ENCODE measurements at regions not wholly inside any gene's neighbourhood (a gene's known extent, or its start where the extent isn't known, plus 50 kb on each side); places are given as distances from the start of the nearest gene placed in this dataset.

DNA sequence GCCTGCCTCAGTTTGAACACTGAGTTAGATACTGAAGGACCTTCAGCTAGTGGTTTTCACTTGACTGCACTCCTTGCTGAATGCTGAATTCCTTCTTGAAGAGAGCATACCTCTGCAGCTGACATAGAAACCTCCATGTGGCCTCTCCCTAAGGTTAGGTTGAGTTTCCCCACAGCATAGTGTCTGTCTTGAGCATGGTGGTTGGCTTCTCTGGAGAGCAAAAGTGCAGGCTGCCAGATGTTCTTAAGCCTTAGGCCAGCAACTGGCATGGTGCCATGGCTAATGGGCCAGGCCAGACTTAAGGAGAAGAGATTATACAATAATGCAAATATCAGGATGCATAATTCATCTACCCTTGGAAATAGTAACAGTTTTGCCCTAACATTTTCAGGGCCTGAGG lies 545.6 kb upstream of the ZNF385D start:
- H3K79me1 ChIP-seq (ENCODE audit: low read depth, low read length): no peaks in the 10 kb centered on the region
- no peak overlapping the region for H2BK12ac ChIP-seq (ENCODE audit: low read length)
- H3K4me1 ChIP-seq (ENCODE audit: control insufficient read depth in 2 of 2, insufficient read depth in 1 of 2, low read depth in 1 of 2, low read length in 2 of 2): no peaks in the 10 kb centered on the region
- no peaks in the 10 kb centered on the region for H3K27me3 ChIP-seq (ENCODE audit: control insufficient read depth in 3 of 3, insufficient read depth in 3 of 3, low read depth in 1 of 3, low read length in 3 of 3)
- no peak overlapping the region for H2BK5ac ChIP-seq (ENCODE audit: low read length)
- no peak overlapping the region for H3K4me3 ChIP-seq (ENCODE audit: low read length in 2 of 2)
- no peak overlapping the region for H2BK15ac ChIP-seq (ENCODE audit: low read length)
- no peak overlapping the region for H3K9ac ChIP-seq (ENCODE audit: low read depth, low read length, poor library complexity)
- no peaks in the 10 kb centered on the region for H3K9me3 ChIP-seq (replicated peaks in 1 of 2; ENCODE audit: control insufficient read depth in 2 of 2, insufficient read depth in 1 of 2, low read depth in 1 of 2, low read length in 2 of 2)
- H4K8ac ChIP-seq (ENCODE audit: low read depth, low read length): no peak overlapping the region
- no peak overlapping the region for H4K91ac ChIP-seq (ENCODE audit: low read depth, low read length, poor library complexity)
- no peak overlapping the region for H2AFZ ChIP-seq (ENCODE audit: low read length)
- H3K4me2 ChIP-seq (ENCODE audit: insufficient read depth, low read length, poor library complexity, severe bottlenecking): no peak overlapping the region
- H3K18ac ChIP-seq (ENCODE audit: low read length): no peak overlapping the region
- no peak overlapping the region for H3K14ac ChIP-seq (ENCODE audit: low read length)
- no peak overlapping the region for H2AK5ac ChIP-seq (ENCODE audit: low read depth, low read length)
- H3K23ac ChIP-seq (ENCODE audit: low read depth, low read length, poor library complexity): no peak overlapping the region
- H3K4ac ChIP-seq (ENCODE audit: low read length): no peak overlapping the region
- no peaks in the 10 kb centered on the region for H3K36me3 ChIP-seq (replicated peaks in 1 of 2; ENCODE audit: control insufficient read depth in 2 of 2, insufficient read depth in 2 of 2, low read length in 2 of 2)
- no peak overlapping the region for H2BK120ac ChIP-seq (ENCODE audit: low read depth, low read length)
- no peak for DNase-seq (ENCODE audit: low spot score)
- no peak overlapping the region for H3K27ac ChIP-seq (replicated peaks; ENCODE audit: low read length)

DNA sequence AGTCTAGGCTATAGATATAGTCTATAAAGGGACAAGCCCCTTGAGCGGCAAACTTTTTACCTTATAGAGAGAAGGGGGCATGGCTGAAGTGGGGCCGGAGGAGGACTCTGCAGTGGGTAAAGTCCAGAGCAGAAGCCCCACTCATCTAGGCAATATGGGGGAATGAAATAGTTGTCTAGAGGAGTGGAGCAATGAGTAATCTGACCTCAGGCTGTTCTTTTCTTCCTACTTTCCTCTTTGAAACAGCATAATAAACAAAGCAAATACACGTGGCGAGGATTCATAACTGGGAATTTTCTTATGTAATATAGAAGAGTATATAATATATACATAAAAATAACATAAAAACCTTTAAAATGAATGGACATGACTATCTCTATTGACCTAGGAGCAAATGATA lies 546.4 kb upstream of the ZNF385D start:
- H3K18ac ChIP-seq (ENCODE audit: low read length): no peak overlapping the region
- no peak overlapping the region for H3K4me2 ChIP-seq (ENCODE audit: insufficient read depth, low read length, poor library complexity, severe bottlenecking)
- H4K8ac ChIP-seq (ENCODE audit: low read depth, low read length): no peak overlapping the region
- H2AK5ac ChIP-seq (ENCODE audit: low read depth, low read length): no peak overlapping the region
- no peaks in the 10 kb centered on the region for H3K4me1 ChIP-seq (ENCODE audit: control insufficient read depth in 2 of 2, insufficient read depth in 1 of 2, low read depth in 1 of 2, low read length in 2 of 2)
- H3K36me3 ChIP-seq (replicated peaks in 1 of 2; ENCODE audit: control insufficient read depth in 2 of 2, insufficient read depth in 2 of 2, low read length in 2 of 2): no peaks in the 10 kb centered on the region
- no peaks in the 10 kb centered on the region for H3K27me3 ChIP-seq (ENCODE audit: control insufficient read depth in 3 of 3, insufficient read depth in 3 of 3, low read depth in 1 of 3, low read length in 3 of 3)
- H2AFZ ChIP-seq (ENCODE audit: low read length): no peak overlapping the region
- no peak for DNase-seq (ENCODE audit: low spot score)
- H2BK15ac ChIP-seq (ENCODE audit: low read length): no peak overlapping the region
- H3K27ac ChIP-seq (replicated peaks; ENCODE audit: low read length): no peak overlapping the region
- H3K9ac ChIP-seq (ENCODE audit: low read depth, low read length, poor library complexity): no peak overlapping the region
- no peak overlapping the region for H3K4ac ChIP-seq (ENCODE audit: low read length)
- H2BK12ac ChIP-seq (ENCODE audit: low read length): no peak overlapping the region
- H4K91ac ChIP-seq (ENCODE audit: low read depth, low read length, poor library complexity): no peak overlapping the region
- no peak overlapping the region for H2BK5ac ChIP-seq (ENCODE audit: low read length)
- no CpG with 5 or more reads among the region's 4 CpGs for WGBS, 2 donors (ENCODE audit: extremely low coverage in 2 of 2, insufficient read length in 2 of 2, insufficient replicate concordance in 1 of 2)
- H3K4me3 ChIP-seq (ENCODE audit: low read length in 2 of 2): no peak overlapping the region
- H2BK120ac ChIP-seq (ENCODE audit: low read depth, low read length): no peak overlapping the region
- no peaks in the 10 kb centered on the region for H3K79me1 ChIP-seq (ENCODE audit: low read depth, low read length)
- no peak overlapping the region for H3K14ac ChIP-seq (ENCODE audit: low read length)
- no peaks in the 10 kb centered on the region for H3K9me3 ChIP-seq (replicated peaks in 1 of 2; ENCODE audit: control insufficient read depth in 2 of 2, insufficient read depth in 1 of 2, low read depth in 1 of 2, low read length in 2 of 2)
- no peak overlapping the region for H3K23ac ChIP-seq (ENCODE audit: low read depth, low read length, poor library complexity)

DNA sequence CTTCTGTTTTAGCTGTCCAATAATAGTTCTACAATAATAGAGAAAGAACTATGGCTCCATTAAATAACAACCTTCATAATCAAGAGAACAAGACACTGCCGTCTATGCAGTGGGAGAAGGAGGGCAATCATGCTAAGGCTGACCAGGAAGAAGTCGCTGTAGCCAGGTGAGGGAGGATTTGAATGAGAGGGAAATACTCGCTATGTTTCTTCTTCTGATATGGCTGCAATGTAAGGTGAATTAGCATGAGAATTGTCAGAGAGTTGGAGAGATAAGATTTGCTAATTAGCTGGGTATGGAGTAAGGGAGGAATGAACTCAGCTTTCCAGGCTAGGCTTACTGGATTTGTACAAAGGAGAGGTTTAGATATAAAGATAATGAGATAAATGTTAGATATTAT lies 555.4 kb upstream of the ZNF385D start:
- no peak overlapping the region for H2BK5ac ChIP-seq (ENCODE audit: low read length)
- no peak overlapping the region for H2BK120ac ChIP-seq (ENCODE audit: low read depth, low read length)
- no peaks in the 10 kb centered on the region for H3K36me3 ChIP-seq (replicated peaks in 1 of 2; ENCODE audit: control insufficient read depth in 2 of 2, insufficient read depth in 2 of 2, low read length in 2 of 2)
- H3K9me3 ChIP-seq (replicated peaks in 1 of 2; ENCODE audit: control insufficient read depth in 2 of 2, insufficient read depth in 1 of 2, low read depth in 1 of 2, low read length in 2 of 2): no peaks in the 10 kb centered on the region
- no peak overlapping the region for H3K4me3 ChIP-seq (ENCODE audit: low read length in 2 of 2)
- H3K27ac ChIP-seq (replicated peaks; ENCODE audit: low read length): no peak overlapping the region
- H4K8ac ChIP-seq (ENCODE audit: low read depth, low read length): no peak overlapping the region
- no peak overlapping the region for H2BK12ac ChIP-seq (ENCODE audit: low read length)
- H3K4me2 ChIP-seq (ENCODE audit: insufficient read depth, low read length, poor library complexity, severe bottlenecking): no peak overlapping the region
- H3K9ac ChIP-seq (ENCODE audit: low read depth, low read length, poor library complexity): no peak overlapping the region
- no peaks in the 10 kb centered on the region for H3K4me1 ChIP-seq (ENCODE audit: control insufficient read depth in 2 of 2, insufficient read depth in 1 of 2, low read depth in 1 of 2, low read length in 2 of 2)
- H2AFZ ChIP-seq (ENCODE audit: low read length): no peak overlapping the region
- no peak overlapping the region for H2BK15ac ChIP-seq (ENCODE audit: low read length)
- DNase-seq (ENCODE audit: low spot score): no peak
- WGBS, 2 donors (ENCODE audit: extremely low coverage in 2 of 2, insufficient read length in 2 of 2, insufficient replicate concordance in 1 of 2): no CpG with 5 or more reads among the region's 3 CpGs
- H3K18ac ChIP-seq (ENCODE audit: low read length): no peak overlapping the region
- H4K91ac ChIP-seq (ENCODE audit: low read depth, low read length, poor library complexity): no peak overlapping the region
- H3K27me3 ChIP-seq (ENCODE audit: control insufficient read depth in 3 of 3, insufficient read depth in 3 of 3, low read depth in 1 of 3, low read length in 3 of 3): no peaks in the 10 kb centered on the region
- no peak overlapping the region for H3K14ac ChIP-seq (ENCODE audit: low read length)
- H3K4ac ChIP-seq (ENCODE audit: low read length): no peak overlapping the region
- H3K79me1 ChIP-seq (ENCODE audit: low read depth, low read length): no peaks in the 10 kb centered on the region
- H2AK5ac ChIP-seq (ENCODE audit: low read depth, low read length): no peak overlapping the region
- H3K23ac ChIP-seq (ENCODE audit: low read depth, low read length, poor library complexity): no peak overlapping the region

DNA sequence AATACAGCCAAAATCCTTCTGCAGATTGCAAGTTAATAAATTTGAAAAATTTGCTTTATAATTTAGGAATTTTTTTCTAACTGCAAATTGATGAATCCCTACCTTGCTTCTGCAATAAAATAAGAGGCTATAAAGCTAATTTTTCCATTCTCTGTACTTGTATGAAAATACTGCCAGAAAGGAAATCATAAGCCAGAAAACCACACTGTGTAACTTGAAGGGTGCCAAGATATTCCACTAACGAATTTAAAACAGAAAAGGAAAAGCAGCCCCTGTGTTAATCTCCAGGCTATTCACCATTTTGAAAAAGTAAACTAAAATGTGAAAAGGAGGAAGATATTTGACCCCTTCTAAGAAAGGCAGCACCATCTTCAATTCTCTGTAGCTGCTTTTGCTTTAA lies 557.9 kb upstream of the ZNF385D start:
- Histone ChIP-seq H3K9me3 (replicated peaks in 1 of 2; ENCODE audit: control insufficient read depth in 2 of 2, insufficient read depth in 1 of 2, low read depth in 1 of 2, low read length in 2 of 2) (no peaks in the 10 kb centered on the region), H3K27me3 (ENCODE audit: control insufficient read depth in 3 of 3, insufficient read depth in 3 of 3, low read depth in 1 of 3, low read length in 3 of 3) (no peaks in the 10 kb centered on the region), H2BK120ac (ENCODE audit: low read depth, low read length) (no peak overlapping the region), H2BK5ac (ENCODE audit: low read length) (no peak overlapping the region), H3K36me3 (replicated peaks in 1 of 2; ENCODE audit: control insufficient read depth in 2 of 2, insufficient read depth in 2 of 2, low read length in 2 of 2) (no peaks in the 10 kb centered on the region), H3K4me2 (ENCODE audit: insufficient read depth, low read length, poor library complexity, severe bottlenecking) (no peak overlapping the region), H3K18ac (ENCODE audit: low read length) (no peak overlapping the region), H3K79me1 (ENCODE audit: low read depth, low read length) (no peaks in the 10 kb centered on the region), H3K4me3 (ENCODE audit: low read length in 2 of 2) (no peak overlapping the region), H4K91ac (ENCODE audit: low read depth, low read length, poor library complexity) (no peak overlapping the region), H3K23ac (ENCODE audit: low read depth, low read length, poor library complexity) (no peak overlapping the region), H4K8ac (ENCODE audit: low read depth, low read length) (no peak overlapping the region), H2AK5ac (ENCODE audit: low read depth, low read length) (no peak overlapping the region), H2BK15ac (ENCODE audit: low read length) (no peak overlapping the region), H3K9ac (ENCODE audit: low read depth, low read length, poor library complexity) (no peak overlapping the region), H3K4ac (ENCODE audit: low read length) (no peak overlapping the region), H3K14ac (ENCODE audit: low read length) (no peak overlapping the region), H3K27ac (replicated peaks; ENCODE audit: low read length) (no peak overlapping the region), H2AFZ (ENCODE audit: low read length) (no peak overlapping the region), H2BK12ac (ENCODE audit: low read length) (no peak overlapping the region), H3K4me1 (ENCODE audit: control insufficient read depth in 2 of 2, insufficient read depth in 1 of 2, low read depth in 1 of 2, low read length in 2 of 2) (no peaks in the 10 kb centered on the region)
- DNase-seq (ENCODE audit: low spot score): no peak
- WGBS, 2 donors (ENCODE audit: extremely low coverage in 2 of 2, insufficient read length in 2 of 2, insufficient replicate concordance in 1 of 2): no CpG with 5 or more reads among the region's 1 CpG
